ENCODE measurements at regions not wholly inside any gene's neighbourhood (a gene's known extent, or its start where the extent isn't known, plus 50 kb on each side); places are given as distances from the start of the nearest gene placed in this dataset.

DNA sequence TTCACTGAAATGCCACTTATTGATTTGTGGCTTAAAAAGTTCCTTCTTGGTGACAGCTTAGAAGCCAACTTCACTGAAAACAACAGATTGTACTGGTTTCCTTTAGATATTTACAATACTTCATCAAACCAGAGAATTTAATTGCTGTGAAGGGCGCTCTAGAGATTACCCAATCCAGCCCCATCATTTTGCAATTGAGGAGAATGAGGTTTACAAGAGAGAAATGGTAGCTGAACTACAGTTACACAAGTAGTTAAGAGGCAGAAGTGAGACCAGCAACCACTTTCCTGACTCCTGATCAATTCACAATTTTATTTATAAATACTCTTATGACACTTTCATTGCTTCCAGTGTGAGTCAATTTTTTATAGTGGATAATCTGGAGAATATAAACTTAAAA, 103.5 kb upstream of the APC start:
- TF ChIP-seq POLR2A (IDR thresholded peaks at IDR 0.05) (no peak), CTCF (IDR thresholded peaks at IDR 0.05) (no peak)
